ENCODE measurements at regions not wholly inside any gene's neighbourhood (a gene's known extent, or its start where the extent isn't known, plus 50 kb on each side); places are given as distances from the start of the nearest gene placed in this dataset.
"Not testable (repeated sequence)": the region's sequence is repeated elsewhere in the genome, so short reads cannot be mapped to it uniquely, and the experiment has no call there.

- no peak for DNase-seq
Measured at GRCh38 chrX:42290608-42291007, 367.3 kb upstream of the CASK start.

- DNase-seq = no peak
Measured at GRCh38 chrX:42289492-42290385, 366.4 kb upstream of the CASK start.

GRCh38 chrX:42285681-42286080, 362.3 kb upstream of the CASK start:
- DNase-seq = not testable (repeated sequence)

GRCh38 chrX:42276982-42277690, 353.8 kb upstream of the CASK start:
- DNase-seq = no peak

- no peak for DNase-seq
Measured at GRCh38 chrX:42274151-42274550, 350.8 kb upstream of the CASK start.

- DNase-seq = no peak
Measured at GRCh38 chrX:42273387-42273786, 350.0 kb upstream of the CASK start.

- DNase-seq = no peak
Measured at GRCh38 chrX:42269186-42269585, 345.8 kb upstream of the CASK start.

GRCh38 chrX:42260854-42261253, 337.5 kb upstream of the CASK start:
- no peak for DNase-seq

- no peak for DNase-seq
Measured at GRCh38 chrX:42248226-42248625, 324.9 kb upstream of the CASK start.

- no peak for DNase-seq
Measured at GRCh38 chrX:42247241-42247640, 323.9 kb upstream of the CASK start.

- peak; percentile 27 to 33 for DNase-seq
Measured at GRCh38 chrX:42246814-42247213, 323.5 kb upstream of the CASK start.

- no peak for DNase-seq
Measured at GRCh38 chrX:42242004-42242403, 318.6 kb upstream of the CASK start.

GRCh38 chrX:42241421-42241820, 318.1 kb upstream of the CASK start:
- DNase-seq = no peak

- no peak for DNase-seq
Measured at GRCh38 chrX:42237956-42238355, 314.6 kb upstream of the CASK start.

- DNase-seq = no peak
Measured at GRCh38 chrX:42229533-42229932, 306.2 kb upstream of the CASK start.

GRCh38 chrX:42220666-42221065, 297.3 kb upstream of the CASK start:
- DNase-seq = no peak

GRCh38 chrX:42220083-42220482, 296.7 kb upstream of the CASK start:
- DNase-seq = no peak

- no peak for DNase-seq
Measured at GRCh38 chrX:42219231-42219630, 295.9 kb upstream of the CASK start.

GRCh38 chrX:42195506-42195905, 272.2 kb upstream of the CASK start:
- DNase-seq = no peak

GRCh38 chrX:42189576-42189975, 266.2 kb upstream of the CASK start:
- no peak for DNase-seq

- DNase-seq = no peak
Measured at GRCh38 chrX:42188730-42189129, 265.4 kb upstream of the CASK start.

GRCh38 chrX:42176789-42177188, 253.4 kb upstream of the CASK start:
- DNase-seq = no peak

- DNase-seq = no peak
Measured at GRCh38 chrX:42175843-42176242, 252.5 kb upstream of the CASK start.
